Suprapubic skin (tissue), 4 donors: ENCODE measurements at regions not wholly inside any gene's neighbourhood (a gene's known extent, or its start where the extent isn't known, plus 50 kb on each side); places are given as distances from the start of the nearest gene placed in this dataset.
"Not testable (repeated sequence)": the region's sequence is repeated elsewhere in the genome, so short reads cannot be mapped to it uniquely, and the experiment has no call there.

Source experiments
- DNase-seq, 2 donors: peaks; one replicate each; pipeline ENCODE4 v3.0.0-alpha.2; 2019; ENCODE audit warnings: low spot score in 2 of 2
- H3K27ac ChIP-seq: fragments of 200-600 bp; sonication (generic); one replicate; pipeline ENCODE4 v1.5.1; 2019
- H3K27me3 ChIP-seq: fragments of 200-600 bp; sonication (generic); one replicate; pipeline ENCODE4 v1.5.1; 2019
- H3K36me3 ChIP-seq: fragments of 200-600 bp; sonication (generic); one replicate; pipeline ENCODE4 v1.5.1; 2019
- H3K4me1 ChIP-seq: fragments of 200-600 bp; sonication (generic); one replicate; pipeline ENCODE4 v1.5.1; 2019
- H3K4me3 ChIP-seq: fragments of 200-600 bp; sonication (generic); one replicate; pipeline ENCODE4 v1.5.1; 2019; ENCODE audit warnings: mild to moderate bottlenecking
- H3K9me3 ChIP-seq: fragments of 200-600 bp; sonication (generic); one replicate; pipeline ENCODE4 v1.5.1; 2019
- POLR2AphosphoS5 ChIP-seq, 3 donors: sonication (generic); formaldehyde crosslinking; IDR thresholded peaks; one replicate each; pipeline ENCODE4 v1.6.1; 2017; ENCODE audit warnings: antibody characterized with exemption in 3 of 3
- WGBS: methylation state at CpG from one replicate; pipeline ENCODE4 v1.1.5; 2018; 5-methylcytosine and 5-hydroxymethylcytosine counted together

DNA sequence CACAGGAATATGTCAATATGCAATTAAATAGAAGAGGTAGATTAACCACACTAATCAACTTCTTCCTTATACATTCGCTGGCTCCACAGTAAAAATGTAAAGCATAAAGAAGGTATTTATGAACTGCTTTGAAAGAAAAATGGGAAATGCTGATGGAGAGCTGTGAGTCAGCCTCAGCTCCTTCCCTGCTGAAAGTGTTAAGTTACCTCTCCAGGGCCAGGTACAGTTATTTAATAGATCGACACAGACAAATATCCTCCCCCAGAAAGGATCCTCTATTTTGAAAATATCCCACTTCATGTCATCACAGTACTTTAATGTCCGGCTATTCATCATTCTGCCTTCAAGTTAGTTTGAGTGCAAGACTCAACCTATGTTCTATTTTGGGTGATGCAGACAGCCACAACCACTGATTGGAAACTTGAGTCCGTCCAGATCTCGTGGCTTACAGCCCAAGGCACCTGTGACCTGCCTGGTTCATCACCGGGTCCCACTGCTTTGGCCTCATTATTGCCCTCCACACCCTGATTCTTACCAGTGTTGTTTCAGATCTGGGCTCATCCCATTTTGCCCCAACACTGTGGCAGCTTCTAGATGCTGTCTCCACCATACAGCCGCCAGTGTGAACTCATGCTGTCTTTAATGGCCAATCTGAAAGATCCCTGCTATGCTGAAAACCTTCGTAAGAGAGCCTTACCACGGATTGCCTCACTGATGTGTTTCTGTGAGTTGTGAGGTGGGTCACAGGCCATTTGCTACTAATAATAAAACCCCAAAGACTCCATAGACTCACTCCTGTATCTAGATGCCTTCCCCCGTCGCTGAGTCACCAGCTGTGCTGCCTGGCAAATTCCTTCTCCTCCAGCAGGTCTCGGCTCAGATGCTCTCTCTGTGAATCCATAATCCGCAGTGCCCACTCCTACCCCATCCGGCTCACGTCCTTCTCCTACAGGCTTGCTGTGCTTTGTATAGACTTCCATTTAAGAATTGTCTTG, 56.2 kb upstream of the DDAH1 start:
- not testable (repeated sequence) for DNase-seq, H3K4me1 ChIP-seq, H3K27ac ChIP-seq, H3K4me3 ChIP-seq, H3K27me3 ChIP-seq, H3K36me3 ChIP-seq, H3K9me3 ChIP-seq
- WGBS, result 81% methylated on average over 12 of the region's 15 CpGs

DNA sequence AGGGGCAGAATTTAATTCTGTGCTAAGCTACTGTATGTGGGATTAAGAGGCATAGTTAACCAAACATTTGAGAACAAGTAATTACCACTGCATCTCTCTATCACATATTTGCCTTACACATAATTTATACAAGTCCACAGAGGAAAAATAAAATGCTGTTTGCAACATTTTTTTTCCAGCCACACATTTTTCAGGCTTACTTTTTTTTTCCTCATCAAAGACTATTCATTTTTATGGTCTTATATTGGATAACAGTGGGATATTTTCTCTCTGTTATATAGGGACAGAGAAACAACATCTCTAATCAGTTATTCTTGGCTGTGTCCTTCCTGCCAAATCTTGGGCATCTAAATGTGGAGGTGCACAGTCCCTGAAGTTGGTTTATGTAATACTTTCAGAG, 57.5 kb upstream of the DDAH1 start:
- not testable (repeated sequence) for H3K4me1 ChIP-seq, H3K4me3 ChIP-seq

DNA sequence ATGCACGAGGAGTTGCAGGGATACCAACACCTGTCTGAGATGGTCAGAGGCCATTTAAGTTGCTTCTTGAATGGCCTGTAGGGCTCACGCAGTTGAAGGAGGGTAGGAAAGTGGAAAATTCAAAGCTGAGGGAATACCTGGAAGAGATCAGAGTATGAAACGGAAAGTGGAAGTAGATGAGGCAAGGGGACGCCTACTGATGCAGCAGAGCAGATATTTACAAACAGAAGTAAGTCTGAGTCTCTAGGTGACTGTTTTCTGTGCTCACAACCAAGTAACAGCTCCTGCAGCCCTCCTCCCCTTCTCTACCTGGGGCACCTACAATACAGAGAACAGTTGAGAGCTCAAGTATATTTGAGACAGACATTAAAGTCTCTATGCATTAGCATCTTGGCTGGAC, 57.5 kb upstream of the CCN1 start:
- H3K4me3 ChIP-seq, H3K9me3 ChIP-seq, H3K36me3 ChIP-seq, H3K4me1 ChIP-seq, DNase-seq, H3K27me3 ChIP-seq, H3K27ac ChIP-seq: not testable (repeated sequence)
- WGBS, result 73% methylated on average over 4 of the region's 4 CpGs

More for the DNA sequence above, 57.5 kb upstream of the DDAH1 start:
- DNase-seq, H3K27me3 ChIP-seq, H3K27ac ChIP-seq, H3K9me3 ChIP-seq, H3K36me3 ChIP-seq: not testable (repeated sequence)

DNA sequence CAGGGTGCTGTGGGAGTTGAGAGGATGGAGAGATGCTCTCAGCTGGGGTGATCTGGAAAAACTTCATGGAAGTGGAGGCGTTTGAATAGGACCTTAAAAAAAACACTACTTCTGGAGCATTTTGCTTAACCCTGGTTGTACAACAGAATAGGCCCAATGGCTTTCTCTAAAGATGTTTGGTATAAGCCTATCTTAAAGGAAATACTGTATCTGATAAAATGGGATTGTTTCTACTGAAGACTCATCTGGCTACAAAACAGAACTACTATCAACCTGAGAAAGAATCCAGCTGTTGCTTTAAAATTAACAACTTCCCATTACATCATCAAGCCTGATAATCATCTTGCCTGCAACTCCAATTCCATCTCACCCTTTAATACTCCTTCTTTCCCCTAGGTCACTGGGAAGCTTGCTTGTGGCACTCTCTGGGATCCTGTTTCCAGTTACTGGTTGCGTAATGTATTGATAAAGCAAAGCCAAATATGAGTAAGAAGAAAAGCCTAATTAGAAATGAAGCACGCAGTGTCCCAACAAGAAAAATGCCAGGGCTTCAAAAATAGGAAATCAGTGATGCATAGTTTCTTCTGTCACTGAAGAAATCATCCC, 56.2 kb upstream of the CCN1 start:
- WGBS, result 25% methylated on average over 3 of the region's 3 CpGs

DNA sequence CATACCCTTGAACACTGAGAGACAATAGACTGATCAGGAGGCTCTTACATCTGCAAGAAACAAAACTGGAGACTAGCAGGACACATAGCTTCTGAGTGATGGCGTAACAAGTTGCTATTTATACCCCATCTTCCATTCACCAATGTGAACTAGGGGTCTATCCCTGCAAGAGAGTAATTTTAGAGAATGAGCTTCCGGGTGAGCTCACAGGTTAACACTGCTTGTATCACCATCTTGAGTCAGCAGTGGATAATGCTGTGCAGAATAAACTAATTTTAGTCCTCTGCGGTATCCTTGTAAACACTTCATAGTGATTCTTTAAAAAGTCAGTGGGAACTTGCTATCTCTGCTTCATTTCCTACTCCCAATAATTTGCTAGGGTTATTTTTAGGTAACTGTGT, 55.0 kb upstream of the CCN1 start:
- H3K27me3 ChIP-seq, H3K27ac ChIP-seq, DNase-seq, H3K4me3 ChIP-seq, H3K9me3 ChIP-seq, H3K36me3 ChIP-seq, H3K4me1 ChIP-seq: not testable (repeated sequence)
- WGBS, result 84% methylated on average over 3 of the region's 3 CpGs

More for the DNA sequence above, 56.2 kb upstream of the CCN1 start:
- not testable (repeated sequence) for H3K9me3 ChIP-seq, H3K36me3 ChIP-seq, H3K4me1 ChIP-seq, H3K4me3 ChIP-seq, H3K27ac ChIP-seq, H3K27me3 ChIP-seq, DNase-seq
- TF ChIP-seq POLR2AphosphoS5 (IDR thresholded peaks at IDR 0.05), result peak in 2 of 3 donors; percentile 60 to 67

DNA sequence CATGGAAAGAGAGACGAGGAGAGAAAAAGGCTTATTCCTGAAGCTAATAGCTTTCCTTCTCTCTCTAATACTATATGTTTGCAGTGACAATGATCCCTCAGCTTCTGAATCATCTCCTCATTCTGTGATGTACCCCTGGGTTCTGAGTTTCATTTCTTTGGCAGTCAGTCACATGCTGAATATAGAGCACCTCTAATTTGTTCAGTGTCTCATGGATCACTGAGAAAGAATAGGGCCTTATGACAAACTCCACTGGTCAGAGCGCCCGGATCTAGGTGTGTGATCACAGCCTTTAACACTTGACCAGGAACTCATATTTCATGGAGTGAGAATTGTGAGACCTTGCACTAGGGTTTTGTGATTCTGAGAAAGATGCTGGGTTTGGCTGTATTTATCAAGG, 54.3 kb upstream of the CCN1 start:
- H3K4me1 ChIP-seq, H3K4me3 ChIP-seq, H3K9me3 ChIP-seq, H3K27ac ChIP-seq, DNase-seq, H3K36me3 ChIP-seq, H3K27me3 ChIP-seq: not testable (repeated sequence)
- WGBS, result 94% methylated on average over 3 of the region's 3 CpGs

DNA sequence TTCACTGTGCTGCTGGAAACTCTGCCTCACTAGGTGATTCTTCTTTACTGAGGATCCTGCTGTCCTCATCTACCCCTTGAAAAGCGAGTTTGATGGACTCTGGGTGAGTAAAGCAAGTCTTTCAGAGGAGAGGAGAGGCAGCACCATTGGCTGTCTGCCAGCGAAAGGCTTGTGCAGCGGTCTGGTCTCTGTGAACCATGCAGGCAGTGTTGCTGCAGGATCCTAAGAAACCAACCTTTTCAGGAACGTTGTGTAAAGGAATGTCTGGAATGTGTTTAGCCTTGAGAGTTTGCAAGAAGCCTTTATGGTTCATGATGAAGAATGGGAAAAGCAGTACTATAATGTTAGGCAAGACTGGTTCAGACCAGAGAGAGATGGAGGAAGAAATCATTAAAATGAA, 53.4 kb upstream of the CCN1 start:
- H3K27ac ChIP-seq, H3K36me3 ChIP-seq, H3K9me3 ChIP-seq, H3K4me1 ChIP-seq, H3K27me3 ChIP-seq, H3K4me3 ChIP-seq: not testable (repeated sequence)
- 19% methylated on average over 4 of the region's 4 CpGs for WGBS
- peak in 1 of 2 donors; percentile 66 for DNase-seq
